Activated T-cell treated with anti-CD3 and anti-CD28 coated beads, Interleukin-2, amount 50 U/mL, for 48 hours (primary cell): ENCODE measurements at regions not wholly inside any gene's neighbourhood (a gene's known extent, or its start where the extent isn't known, plus 50 kb on each side); places are given as distances from the start of the nearest gene placed in this dataset.

ENCODE experiments used
- DNase-seq, 2 experiments: peaks; one replicate each; pipeline ENCODE4 v3.0.0-alpha.2; 2020

GRCh38 chr11:122521626-122522025 is 133.9 kb upstream of the UBASH3B start:
- DNase-seq: no peak

- DNase-seq: no peak
Observed at GRCh38 chr11:122517403-122518379, 137.8 kb upstream of the UBASH3B start.

DNA sequence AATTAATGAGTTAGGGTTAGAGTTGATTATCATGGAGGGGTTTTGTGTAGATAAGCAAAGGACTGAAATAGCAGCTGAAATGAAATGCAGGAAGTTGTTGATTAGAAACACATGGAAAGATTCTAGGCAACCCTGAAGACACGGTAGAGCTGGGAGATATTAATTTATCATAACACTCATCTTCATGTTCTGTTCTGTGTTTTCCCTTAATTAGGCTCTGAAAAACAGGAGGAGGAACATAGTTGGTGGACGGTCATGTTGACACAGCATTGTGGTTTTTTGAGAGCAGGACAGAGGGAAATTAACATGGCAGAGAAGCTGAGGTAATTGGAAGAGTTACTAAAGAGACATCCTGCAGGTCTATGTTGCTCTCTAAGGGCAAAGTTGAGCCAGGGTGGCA is 138.8 kb upstream of the UBASH3B start:
- no peak for DNase-seq

DNA sequence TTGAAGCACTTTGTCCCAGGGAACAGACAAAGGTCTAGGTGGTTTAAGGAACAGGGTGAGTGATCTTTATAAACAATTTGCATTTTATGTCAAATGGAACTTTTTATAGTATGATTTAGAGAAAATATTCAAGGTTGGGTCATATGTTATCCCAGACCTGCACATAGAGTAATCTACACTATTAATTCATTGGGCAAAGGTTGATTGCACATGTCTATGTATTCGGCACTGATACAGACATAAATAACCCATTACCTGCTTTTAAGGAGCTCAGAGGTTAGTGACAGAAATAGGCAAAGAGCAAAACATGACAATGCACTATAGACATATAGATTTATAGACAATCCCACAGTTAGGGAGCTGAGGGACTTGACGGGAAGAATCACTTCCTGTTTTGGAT is 141.5 kb upstream of the UBASH3B start:
- DNase-seq: no peak

GRCh38 chr11:122513328-122513727 is 142.2 kb upstream of the UBASH3B start:
- no peak for DNase-seq

- DNase-seq: no peak
Observed at GRCh38 chr11:122512688-122513087, 142.8 kb upstream of the UBASH3B start.

DNA sequence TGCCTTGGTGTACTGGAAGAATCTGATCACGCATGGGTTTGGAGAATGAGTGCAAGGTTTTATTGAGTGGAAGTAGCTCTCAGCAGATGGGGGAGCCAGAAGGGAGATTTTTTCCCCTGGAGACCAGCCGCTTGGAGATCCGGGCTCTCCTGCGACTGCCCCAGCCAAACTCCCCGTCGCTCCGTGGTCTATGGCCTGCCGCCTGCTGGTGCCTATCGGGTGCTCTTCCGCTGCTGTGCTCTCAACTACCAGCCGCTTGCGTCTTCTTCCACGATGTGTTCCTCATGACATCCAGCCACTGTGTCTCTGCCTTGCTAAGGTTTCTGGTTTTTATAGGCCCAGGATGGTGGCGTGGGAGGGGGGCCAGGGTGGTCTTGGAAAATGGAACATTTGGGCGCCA is 145.6 kb upstream of the UBASH3B start:
- no peak for DNase-seq

DNA sequence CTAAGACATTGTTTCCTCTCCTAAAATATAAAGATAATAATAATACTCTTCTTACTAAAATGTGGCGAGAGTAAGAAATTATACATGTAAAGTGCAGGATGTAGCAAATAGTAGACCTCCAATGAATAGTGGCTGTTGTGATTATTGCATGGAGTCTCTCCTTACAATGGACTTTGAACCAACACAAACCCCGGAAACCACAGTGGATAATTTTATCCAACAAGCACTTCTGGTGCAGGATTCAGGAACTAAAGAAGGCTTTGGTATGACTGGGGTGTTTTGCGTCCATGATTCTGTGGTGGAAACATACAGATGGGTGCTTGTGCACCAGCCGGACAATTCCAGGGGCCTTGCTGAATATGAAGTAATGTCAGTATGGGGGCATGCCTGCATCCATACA is 146.4 kb upstream of the UBASH3B start:
- DNase-seq: no peak

DNA sequence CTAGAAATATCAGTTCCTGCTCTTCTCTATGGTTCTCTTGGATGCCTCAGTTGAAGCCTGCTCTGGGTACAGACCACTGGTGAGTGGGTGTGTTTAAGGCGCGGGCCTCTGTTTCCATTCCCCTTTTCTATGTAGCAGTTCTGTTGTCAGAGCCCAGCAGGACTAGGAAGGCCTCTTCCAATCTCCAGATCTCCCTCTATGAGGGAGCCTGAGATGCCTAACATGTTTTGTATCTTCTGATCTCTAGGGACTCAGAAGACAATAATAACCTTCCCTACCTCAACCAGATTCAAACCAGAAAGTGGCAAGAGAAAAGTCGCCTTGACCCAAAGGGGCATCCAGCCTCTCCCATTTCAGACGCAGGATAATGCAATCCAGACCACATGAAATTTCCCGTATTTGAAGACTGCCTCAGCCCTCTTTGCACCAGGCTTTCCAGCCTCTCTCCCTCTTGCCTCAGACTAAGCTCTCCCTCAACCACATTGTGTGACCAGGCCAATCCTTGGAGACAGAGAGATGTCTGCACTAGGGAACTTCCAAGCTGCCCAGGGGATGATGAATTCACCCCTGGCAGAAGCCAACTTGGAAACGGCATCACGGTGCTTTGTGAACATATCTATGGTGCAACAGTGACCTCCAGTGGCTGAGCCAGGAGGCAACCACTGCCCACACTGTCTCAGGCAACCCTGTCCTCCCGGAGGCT is 150.1 kb upstream of the UBASH3B start:
- peak; percentile 63 to 67 for DNase-seq

DNA sequence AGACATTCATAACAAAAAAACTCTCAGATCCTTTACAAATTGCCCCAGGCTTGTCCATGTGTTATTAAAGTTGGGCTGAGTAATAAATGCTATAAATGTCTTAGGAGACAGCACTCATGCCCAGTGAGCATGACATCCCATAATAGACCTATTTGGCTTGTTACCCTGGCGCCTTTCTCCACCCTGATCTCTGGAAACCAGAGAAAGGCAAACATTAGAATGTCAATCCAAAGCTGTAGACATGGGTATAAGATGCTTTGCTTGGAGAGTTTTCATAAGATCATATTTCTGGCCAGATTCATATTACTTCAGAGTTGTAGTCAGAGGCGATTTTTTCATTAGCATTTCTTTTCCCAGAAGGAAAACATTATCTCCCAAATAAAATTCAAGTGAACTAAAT is 161.3 kb upstream of the UBASH3B start:
- DNase-seq: no peak

- DNase-seq: no peak
Observed at GRCh38 chr11:122491509-122491908, 164.0 kb upstream of the UBASH3B start.

GRCh38 chr11:122488892-122489706 is 166.4 kb upstream of the UBASH3B start:
- no peak for DNase-seq

- no peak for DNase-seq
Observed at GRCh38 chr11:122487669-122488068, 167.9 kb upstream of the UBASH3B start.

DNA sequence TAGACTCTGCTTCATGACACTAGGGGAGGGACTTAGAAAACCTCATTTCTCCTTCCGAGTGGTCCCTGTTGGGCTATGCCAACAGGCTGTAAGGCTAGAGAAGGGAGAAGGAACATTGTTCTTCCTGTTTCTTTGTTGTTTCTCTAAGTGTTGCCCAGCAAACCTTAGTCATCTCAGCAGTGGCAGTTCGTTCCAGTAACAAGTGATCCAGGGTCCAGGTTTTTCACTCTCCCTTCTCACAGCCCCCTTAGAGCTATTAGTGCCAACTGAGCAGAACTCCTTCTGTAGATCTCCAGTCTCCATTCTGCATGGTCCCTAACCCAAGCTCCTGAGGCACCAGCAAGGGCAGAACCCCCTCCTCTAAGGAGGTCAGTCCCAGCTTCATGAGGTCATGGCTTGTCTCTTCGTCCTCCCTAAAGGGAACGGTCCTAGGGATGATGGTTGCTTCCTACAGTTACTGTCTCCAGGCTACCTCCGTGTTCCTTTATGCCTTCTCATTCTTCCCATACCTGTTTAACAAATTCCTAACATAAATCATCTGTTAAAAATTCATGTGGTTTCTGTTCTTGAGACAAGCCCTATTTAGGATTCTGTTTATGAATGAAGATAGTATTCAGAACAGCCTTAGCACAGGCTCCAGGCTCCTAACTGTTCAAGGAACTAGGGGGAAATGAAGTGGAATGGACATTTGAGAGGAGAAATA is 168.6 kb upstream of the UBASH3B start:
- no peak for DNase-seq

DNA sequence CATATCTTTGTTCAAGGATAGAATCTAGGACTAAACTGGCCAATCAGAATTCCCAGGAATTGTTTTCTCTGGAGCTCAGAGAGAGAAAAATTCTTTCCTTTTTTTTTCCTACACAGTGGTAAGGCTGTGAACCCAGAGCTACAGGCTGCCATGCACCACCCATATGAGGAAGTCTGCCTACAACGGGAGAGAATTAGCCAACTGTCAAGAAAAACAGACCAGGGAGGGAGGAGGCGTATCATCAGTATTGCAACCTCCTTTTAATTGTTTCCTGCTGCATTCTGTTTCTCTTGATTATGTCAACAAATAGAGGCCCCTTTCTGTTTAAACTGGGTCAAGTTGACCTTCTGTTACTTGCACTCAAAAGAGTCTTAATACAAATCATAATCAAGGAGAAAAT is 176.5 kb upstream of the UBASH3B start:
- DNase-seq: no peak

DNA sequence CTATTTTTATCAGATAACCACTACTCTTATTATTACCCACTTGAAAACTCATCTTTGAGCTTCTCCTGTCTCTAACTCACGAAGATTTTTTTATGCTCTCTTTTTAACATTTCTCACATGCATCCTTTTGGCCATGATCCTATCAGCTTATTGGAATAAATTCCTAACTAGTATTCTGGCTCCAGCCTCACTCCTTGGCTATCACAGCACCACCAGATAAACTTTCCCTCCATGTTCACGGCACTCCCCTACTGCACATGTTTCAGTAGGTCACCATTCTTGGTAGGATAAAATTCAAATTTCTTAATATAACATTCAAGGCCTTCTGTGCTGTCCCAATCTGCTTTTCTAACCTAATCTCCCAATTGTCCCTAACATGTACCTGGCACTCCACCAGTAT is 186.6 kb upstream of the UBASH3B start:
- DNase-seq: no peak

GRCh38 chr11:122463530-122463929 is 192.0 kb upstream of the UBASH3B start:
- no peak for DNase-seq

- no peak for DNase-seq
Observed at GRCh38 chr11:122459064-122459463, 196.5 kb upstream of the UBASH3B start.

GRCh38 chr11:122453586-122453985 is 201.9 kb upstream of the UBASH3B start:
- DNase-seq: no peak

GRCh38 chr11:122451911-122452310 is 203.6 kb upstream of the UBASH3B start:
- no peak for DNase-seq

GRCh38 chr11:122441666-122442035 is 213.9 kb upstream of the UBASH3B start:
- DNase-seq: no peak

DNA sequence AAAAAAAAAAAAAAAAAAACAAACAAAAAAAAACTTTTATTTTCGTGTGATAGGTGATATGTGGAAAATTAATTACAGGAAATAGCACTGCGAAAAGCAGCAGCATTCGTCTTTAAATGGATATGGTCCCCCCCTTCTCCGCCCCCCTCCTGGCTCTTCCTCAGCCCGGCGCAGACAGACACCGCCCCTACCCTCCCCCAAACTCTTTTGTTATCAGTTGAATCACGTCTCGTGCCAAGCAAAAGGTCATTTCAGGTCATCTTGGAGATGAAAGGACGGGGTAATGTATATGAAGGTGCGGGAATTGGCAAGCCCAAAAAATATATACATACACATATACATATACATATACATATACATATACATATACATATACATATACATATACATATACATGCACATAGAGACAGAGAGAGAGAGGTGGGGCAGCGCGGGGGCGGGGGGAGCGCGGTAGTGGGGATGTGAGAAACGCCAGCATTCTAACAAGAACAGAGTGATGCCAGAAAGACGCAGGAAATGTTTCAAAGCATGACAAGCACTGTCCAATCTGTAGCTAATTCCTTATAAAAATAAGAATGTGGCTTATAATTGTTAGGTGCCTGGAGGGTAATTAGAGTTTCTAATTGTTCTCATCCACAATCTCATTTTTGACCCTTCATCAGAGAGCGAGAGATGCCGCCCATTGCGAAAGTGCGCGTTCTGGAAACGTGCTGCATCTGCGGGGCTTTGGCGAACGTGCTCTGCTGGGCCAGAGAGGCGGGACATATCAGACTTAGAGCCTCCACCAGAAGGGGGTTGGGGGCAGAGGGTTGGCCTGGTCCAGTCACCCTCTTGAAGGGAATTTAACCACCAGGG is 214.5 kb upstream of the UBASH3B start:
- DNase-seq: no peak
